GM20000 (cell line): ENCODE measurements at regions not wholly inside any gene's neighbourhood (a gene's known extent, or its start where the extent isn't known, plus 50 kb on each side); places are given as distances from the start of the nearest gene placed in this dataset.
"Not testable (repeated sequence)": the region's sequence is repeated elsewhere in the genome, so short reads cannot be mapped to it uniquely, and the experiment has no call there.

Source experiments
- DNase-seq: peaks from one replicate; pipeline ENCODE4 v3.0.0; 2012; ENCODE audit warnings: low spot score
- CTCF ChIP-seq: IDR thresholded peaks from 2 replicates; pipeline ENCODE4 v1.5.1; 2012; ENCODE audit warnings: mild to moderate bottlenecking, control low read depth; ENCODE audit errors: extremely low read depth, missing control alignments

- TF ChIP-seq CTCF, result no peak
- no peak for DNase-seq
Measured at GRCh38 chrX:26580021-26580420, 364.1 kb downstream of the MAGEB5 start.

- no peak for DNase-seq
- no peak for TF ChIP-seq CTCF
Measured at GRCh38 chrX:26574234-26574633, 358.3 kb downstream of the MAGEB5 start.

- no peak for DNase-seq
- no peak for TF ChIP-seq CTCF
Measured at GRCh38 chrX:26562156-26562555, 346.2 kb downstream of the MAGEB5 start.

GRCh38 chrX:26559855-26560254, 343.9 kb downstream of the MAGEB5 start:
- no peak for DNase-seq
- TF ChIP-seq CTCF, result no peak

- no peak for DNase-seq
- no peak for TF ChIP-seq CTCF
Measured at GRCh38 chrX:26558719-26559386, 342.9 kb downstream of the MAGEB5 start.

GRCh38 chrX:26557691-26558321, 341.8 kb downstream of the MAGEB5 start:
- DNase-seq, result no peak
- TF ChIP-seq CTCF, result no peak

- not testable (repeated sequence) for DNase-seq
Measured at GRCh38 chrX:26525768-26526167, 309.8 kb downstream of the MAGEB5 start.

- DNase-seq, result no peak
- TF ChIP-seq CTCF, result no peak
Measured at GRCh38 chrX:26522501-26522900, 306.5 kb downstream of the MAGEB5 start.
